ENCODE measurements at regions not wholly inside any gene's neighbourhood (a gene's known extent, or its start where the extent isn't known, plus 50 kb on each side); places are given as distances from the start of the nearest gene placed in this dataset.

- Histone ChIP-seq H3K27me3 (ENCODE audit: insufficient read depth, insufficient read length) (no peaks in the 10 kb centered on the region), H3K4me3 (ENCODE audit: insufficient read length, low read depth) (no peak overlapping the region), H3K4me1 (ENCODE audit: insufficient read depth, insufficient read length) (no peaks in the 10 kb centered on the region), H3K9me3 (ENCODE audit: insufficient read depth, low read length) (no peaks in the 10 kb centered on the region), H3K36me3 (ENCODE audit: insufficient read depth, insufficient read length, low read length) (no peaks in the 10 kb centered on the region), H3K9ac (ENCODE audit: insufficient read length, low read depth) (no peak overlapping the region)
- TF ChIP-seq SUZ12 (IDR thresholded peaks at IDR 0.05; ENCODE audit: extremely low read depth, insufficient read depth, insufficient read length) (no peak), ZNF274 (IDR thresholded peaks at IDR 0.05; ENCODE audit: low read depth, low read length) (no peak), YY1 (IDR thresholded peaks at IDR 0.05; ENCODE audit: insufficient read depth, insufficient read length) (no peak)
- DNase-seq (ENCODE audit: low read depth, low spot score), result no peak
Measured at GRCh38 chr6:167776906-167777627, 49.6 kb upstream of the AFDN start.

Data from NT2/D1 (cell line).